SH-SY5Y (cell line): ENCODE measurements at regions not wholly inside any gene's neighbourhood (a gene's known extent, or its start where the extent isn't known, plus 50 kb on each side); places are given as distances from the start of the nearest gene placed in this dataset.

Experiments
- GATA2 ChIP-seq: IDR thresholded peaks from 2 replicates; pipeline ENCODE4 v1.6.1; 2011; ENCODE audit warnings: mild to moderate bottlenecking, low read depth, low read length
- GATA3 ChIP-seq: IDR thresholded peaks from 2 replicates; pipeline ENCODE4 v1.6.1; 2011; ENCODE audit warnings: low read depth, mild to moderate bottlenecking, low read length, moderate library complexity

GRCh38 chr7:1321411-1322239, 89.0 kb downstream of the UNCX start:
- TF ChIP-seq GATA2 (no peak), GATA3 (no peak)
